Fibroblast of lung (primary cell): ENCODE measurements at regions not wholly inside any gene's neighbourhood (a gene's known extent, or its start where the extent isn't known, plus 50 kb on each side); places are given as distances from the start of the nearest gene placed in this dataset.

Experiments used
- EZH2 ChIP-seq: IDR thresholded peaks from 2 replicates; pipeline ENCODE4 v1.5.1; 2012; ENCODE audit warnings: low read length, control low read depth, mild to moderate bottlenecking; ENCODE audit errors: missing control alignments
- TF ChIP-seq, protein P1 (sequence below), 2 donors: IDR thresholded peaks in 1 of 2; conservative IDR thresholded peaks in 1 of 2; 1 replicate in 1 of 2; 2 replicates in 1 of 2; pipeline ENCODE4 v1.5.1; 2011 to 2012; ENCODE audit warnings: low read length in 2 of 2, control low read depth in 1 of 2, inconsistent platforms in 1 of 2, low read depth in 1 of 2, mild to moderate bottlenecking in 1 of 2

DNA sequence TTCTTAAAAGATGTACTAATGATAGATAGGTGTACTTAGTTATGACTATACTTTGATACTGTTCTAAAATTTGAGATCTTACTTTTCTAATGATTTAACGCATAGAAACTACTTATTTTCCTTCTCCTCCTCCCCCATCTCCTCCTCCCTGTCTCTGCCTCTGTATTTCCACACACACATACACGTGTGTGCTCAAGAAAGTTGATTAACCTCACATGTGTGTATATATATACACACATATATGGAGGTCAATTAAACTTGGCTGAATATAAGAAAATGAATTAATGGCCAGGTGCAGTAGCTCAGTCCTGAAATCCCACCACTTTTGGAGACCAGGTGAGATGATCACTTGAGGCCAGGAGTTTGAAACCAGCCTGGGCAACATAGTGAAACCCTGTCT is 362.7 kb upstream of the SYT1 start:
- TF ChIP-seq, protein P1, sequence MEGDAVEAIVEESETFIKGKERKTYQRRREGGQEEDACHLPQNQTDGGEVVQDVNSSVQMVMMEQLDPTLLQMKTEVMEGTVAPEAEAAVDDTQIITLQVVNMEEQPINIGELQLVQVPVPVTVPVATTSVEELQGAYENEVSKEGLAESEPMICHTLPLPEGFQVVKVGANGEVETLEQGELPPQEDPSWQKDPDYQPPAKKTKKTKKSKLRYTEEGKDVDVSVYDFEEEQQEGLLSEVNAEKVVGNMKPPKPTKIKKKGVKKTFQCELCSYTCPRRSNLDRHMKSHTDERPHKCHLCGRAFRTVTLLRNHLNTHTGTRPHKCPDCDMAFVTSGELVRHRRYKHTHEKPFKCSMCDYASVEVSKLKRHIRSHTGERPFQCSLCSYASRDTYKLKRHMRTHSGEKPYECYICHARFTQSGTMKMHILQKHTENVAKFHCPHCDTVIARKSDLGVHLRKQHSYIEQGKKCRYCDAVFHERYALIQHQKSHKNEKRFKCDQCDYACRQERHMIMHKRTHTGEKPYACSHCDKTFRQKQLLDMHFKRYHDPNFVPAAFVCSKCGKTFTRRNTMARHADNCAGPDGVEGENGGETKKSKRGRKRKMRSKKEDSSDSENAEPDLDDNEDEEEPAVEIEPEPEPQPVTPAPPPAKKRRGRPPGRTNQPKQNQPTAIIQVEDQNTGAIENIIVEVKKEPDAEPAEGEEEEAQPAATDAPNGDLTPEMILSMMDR (conservative IDR thresholded peaks at IDR 0.05 in 1 of 2, IDR thresholded peaks at IDR 0.05 in 1 of 2; ENCODE audit: low read depth in 1 of 2, low read length in 2 of 2): no peak
- TF ChIP-seq EZH2: no peak
